Activated CD8-positive, alpha-beta memory T cell treated with anti-CD3 and anti-CD28 coated beads, Interleukin-2, amount 50 U/mL, for 48 hours (primary cell): ENCODE measurements at regions not wholly inside any gene's neighbourhood (a gene's known extent, or its start where the extent isn't known, plus 50 kb on each side); places are given as distances from the start of the nearest gene placed in this dataset.
"Not testable (repeated sequence)": the region's sequence is repeated elsewhere in the genome, so short reads cannot be mapped to it uniquely, and the experiment has no call there.

Experiments
- DNase-seq: peaks from one replicate; pipeline ENCODE4 v3.0.0-alpha.2; 2020

DNA sequence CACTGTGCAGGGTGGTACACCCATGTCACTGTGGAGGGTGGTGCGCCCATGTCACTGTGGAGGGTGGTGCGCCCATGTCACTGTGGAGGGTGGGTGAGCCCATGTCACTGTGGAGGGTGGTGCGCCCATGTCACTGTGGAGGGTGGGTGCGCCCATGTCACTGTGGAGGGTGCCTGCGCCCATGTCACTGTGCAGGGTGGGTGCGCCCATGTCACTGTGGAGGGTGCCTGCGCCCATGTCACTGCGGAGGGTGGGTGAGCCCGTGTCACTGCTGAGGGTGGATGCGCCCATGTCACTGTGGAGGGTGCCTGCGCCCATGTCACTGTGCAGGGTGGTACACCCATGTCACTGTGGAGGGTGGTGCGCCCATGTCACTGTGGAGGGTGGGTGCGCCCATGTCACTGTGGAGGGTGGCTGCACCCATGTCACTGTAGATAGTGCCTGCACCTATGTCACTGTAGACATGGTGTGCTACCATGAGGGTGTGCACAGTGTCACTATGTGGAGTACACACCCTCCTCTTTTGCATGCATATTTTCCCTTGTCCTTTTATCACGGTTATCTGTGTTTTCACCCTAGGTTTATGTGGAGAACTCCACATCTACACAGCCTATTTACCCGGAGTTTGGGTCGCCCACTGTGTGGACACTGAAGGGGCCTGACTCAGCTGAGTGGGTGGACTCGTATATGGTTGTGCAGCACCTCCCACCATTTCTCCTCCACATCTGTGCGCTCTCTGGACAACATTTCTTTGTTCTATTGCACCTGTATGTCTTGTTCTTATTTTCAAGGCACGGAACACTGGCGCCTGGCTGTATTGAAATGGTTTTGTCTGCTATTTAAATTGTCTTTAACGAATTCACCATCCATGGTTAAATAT, 222.4 kb downstream of the ERMARD start:
- not testable (repeated sequence) for DNase-seq

GRCh38 chr6:169972736-169973135, 221.3 kb downstream of the ERMARD start:
- DNase-seq = peak; percentile 32

GRCh38 chr6:169972101-169972651, 220.8 kb downstream of the ERMARD start:
- peak; percentile 29 for DNase-seq

- DNase-seq = peak; percentile 33
Observed at GRCh38 chr6:169971081-169971861, 219.8 kb downstream of the ERMARD start.

DNA sequence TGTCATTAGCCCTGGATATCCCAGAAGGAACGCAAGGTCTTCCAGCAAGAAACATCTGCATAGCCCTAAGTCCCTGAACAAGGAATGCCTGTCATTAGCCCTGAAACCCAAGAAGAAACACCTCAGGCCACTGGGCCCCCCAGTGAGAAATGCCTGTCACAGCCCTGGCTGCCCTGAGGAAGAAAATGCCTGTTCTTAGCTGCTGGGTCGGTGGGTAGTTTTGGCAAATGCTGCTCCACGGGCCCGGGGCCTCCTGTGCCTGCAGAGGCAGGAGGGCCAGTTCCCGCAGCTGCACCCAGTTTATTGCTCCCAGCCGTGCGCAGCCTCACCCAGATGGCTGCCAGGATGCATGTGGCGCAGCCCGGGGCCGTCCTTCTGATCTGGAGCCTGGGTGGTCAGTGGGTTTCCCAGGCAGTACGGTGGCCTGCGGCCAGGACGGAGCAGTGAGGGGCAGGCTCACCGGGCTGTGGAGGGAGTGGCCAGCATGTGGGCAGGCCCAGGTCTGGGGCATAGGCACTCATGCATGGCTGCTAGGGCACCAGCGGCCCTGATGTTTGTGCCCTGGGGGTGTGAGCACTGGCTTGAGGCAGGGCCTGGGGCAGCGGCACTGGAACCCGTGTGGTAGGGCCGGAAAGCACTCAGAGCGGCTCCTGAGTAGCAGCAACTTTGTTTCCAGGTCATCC, 219.0 kb downstream of the ERMARD start:
- peak; percentile 47 for DNase-seq

GRCh38 chr6:169969372-169970099, 218.1 kb downstream of the ERMARD start:
- DNase-seq = peak; percentile 40

DNA sequence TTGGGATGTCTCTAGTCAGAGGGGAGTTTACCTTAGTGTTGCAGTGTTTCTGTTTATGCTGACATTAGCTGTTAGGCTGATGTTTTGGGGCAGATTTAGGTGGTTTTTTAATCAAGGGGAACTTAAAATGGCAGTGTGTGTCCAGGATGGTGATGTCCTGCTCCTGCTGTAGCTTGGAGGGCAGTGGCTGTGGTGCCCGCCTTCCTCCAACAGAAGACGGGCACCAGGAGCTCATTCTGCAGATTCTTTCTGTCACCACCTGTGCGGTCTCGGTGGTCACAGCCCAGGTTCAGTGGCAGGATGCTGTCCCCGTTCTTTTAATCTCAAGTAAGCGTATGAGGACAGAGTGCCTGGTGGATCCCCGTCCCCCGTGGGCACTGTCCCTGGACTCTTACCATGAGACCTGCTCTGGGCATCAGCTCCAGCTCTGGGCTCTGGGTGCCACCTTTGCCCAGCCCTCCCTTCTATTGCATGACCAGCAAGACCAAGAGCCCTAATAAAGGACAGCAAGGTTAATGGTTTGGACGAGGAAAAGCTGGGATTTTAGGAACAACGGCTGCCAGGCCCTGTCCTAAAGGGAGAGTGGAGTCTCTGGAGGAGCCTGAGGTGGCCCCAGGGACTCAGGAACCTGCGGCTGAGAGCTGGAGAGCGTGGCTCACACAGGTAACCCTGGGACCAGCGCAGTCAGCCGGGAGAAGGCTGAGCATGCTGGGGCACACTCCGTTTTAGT, 217.3 kb downstream of the ERMARD start:
- DNase-seq = peak; percentile 32

DNA sequence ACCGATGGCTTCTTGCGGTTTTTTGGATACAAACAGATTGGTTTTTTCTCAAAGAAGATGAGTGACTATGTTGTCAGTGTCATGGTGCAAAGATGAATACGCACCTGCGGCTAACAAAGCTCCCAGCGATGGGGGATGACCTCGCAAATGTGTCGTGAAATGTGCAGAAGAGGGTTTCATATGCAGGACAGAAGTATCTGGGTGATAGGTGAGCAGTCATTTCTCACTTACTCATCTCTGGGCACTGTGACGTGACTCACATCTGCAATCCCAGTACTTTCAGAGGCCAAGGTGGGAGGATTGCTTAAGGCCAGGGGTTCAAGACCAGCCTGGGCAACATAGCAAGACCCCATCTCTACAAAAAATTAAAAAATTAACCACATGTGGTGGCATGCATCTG, 216.3 kb downstream of the ERMARD start:
- DNase-seq = peak; percentile 50

- DNase-seq = peak; percentile 41
Observed at GRCh38 chr6:169966312-169967181, 215.1 kb downstream of the ERMARD start.

DNA sequence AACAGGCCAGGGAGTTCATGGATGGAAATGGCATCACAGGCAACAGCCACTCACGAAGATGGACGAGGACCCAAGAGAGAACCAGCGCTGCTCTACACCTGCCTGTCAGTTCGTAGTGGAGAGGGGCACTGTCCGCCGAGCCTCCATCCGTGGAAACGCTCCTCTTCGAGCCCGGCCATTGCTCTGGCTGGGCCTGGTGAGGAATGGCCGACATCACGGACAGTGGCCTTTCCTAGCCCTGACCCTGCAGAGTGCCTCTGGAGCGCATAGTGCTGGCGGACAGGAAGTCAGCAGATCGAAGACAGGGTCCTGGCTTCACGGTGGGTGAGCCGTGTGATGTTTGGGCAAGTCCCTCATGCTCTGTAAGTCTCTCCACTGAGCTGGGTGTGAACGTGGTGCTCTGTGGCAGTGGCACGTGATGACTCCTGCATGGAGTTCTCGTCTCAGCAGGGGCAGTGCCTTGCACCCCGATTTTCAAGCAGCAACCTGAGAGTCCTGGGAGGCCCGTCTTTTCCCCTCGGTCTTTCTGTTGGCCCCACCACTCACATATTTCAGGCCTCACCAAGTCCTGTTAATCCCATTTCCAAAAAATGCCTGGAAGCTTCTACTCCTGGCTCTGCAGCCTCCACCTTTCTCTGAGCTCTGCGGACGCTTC, 214.4 kb downstream of the ERMARD start:
- peak; percentile 38 for DNase-seq

- peak; percentile 15 for DNase-seq
Observed at GRCh38 chr6:169965239-169965638, 213.8 kb downstream of the ERMARD start.

DNA sequence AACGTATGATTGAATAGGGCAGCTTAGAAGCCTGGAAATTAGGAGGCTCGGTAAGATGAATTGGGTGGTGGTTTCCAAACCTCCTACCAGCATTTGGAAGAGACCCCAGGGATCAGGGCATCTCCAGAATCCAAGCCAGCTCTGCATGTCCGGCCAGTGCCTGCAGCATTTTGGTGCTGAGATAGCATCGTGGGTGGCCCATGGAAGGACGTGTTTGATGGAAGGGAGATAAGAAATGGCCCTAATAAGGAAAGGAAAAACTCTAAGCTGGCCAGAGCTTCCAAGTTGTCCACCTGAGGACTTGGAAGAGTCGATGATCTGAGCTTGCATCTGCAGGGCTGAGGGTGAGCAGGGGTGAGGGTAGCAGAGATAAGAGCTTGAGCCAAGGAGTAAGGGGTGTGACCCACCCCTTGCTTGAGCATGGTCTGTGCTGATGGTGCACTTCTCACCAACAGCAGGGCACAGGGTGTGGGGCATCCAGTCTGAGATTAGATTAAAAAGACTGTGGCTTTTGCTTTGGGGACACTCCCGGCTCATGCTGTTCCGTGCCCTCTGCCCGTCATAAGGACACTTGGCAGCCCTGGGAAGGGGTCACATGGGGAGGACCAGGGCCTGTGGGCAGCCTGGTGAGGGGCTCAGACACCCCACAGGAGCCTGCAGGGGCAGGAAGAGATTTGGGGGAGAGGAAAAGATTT, 213.2 kb downstream of the ERMARD start:
- peak; percentile 43 for DNase-seq

- DNase-seq = peak; percentile 38
Observed at GRCh38 chr6:169963581-169964297, 212.3 kb downstream of the ERMARD start.

GRCh38 chr6:169962604-169963469, 211.4 kb downstream of the ERMARD start:
- DNase-seq = peak; percentile 46

GRCh38 chr6:169961772-169962561, 210.5 kb downstream of the ERMARD start:
- peak; percentile 66 for DNase-seq

- DNase-seq = peak; percentile 47
Observed at GRCh38 chr6:169960886-169961611, 209.6 kb downstream of the ERMARD start.
